ENCODE measurements at regions not wholly inside any gene's neighbourhood (a gene's known extent, or its start where the extent isn't known, plus 50 kb on each side); places are given as distances from the start of the nearest gene placed in this dataset.

GRCh38 chr5:58403822-58404433, 56.0 kb downstream of the PLK2 start:
- Histone ChIP-seq H3K23ac (ENCODE audit: low read length) (no peak overlapping the region), H3K27me3 (ENCODE audit: insufficient read depth, low read length, poor library complexity) (no peaks in the 10 kb centered on the region), H3K4me2 (ENCODE audit: low read length) (no peak overlapping the region), H3K18ac (ENCODE audit: low read length) (no peak overlapping the region), H3K56ac (ENCODE audit: low read length) (no peak overlapping the region), H3K79me1 (ENCODE audit: low read length) (no peaks in the 10 kb centered on the region), H3K4me1 (ENCODE audit: control insufficient read depth, low read depth, low read length) (no peaks in the 10 kb centered on the region), H2BK15ac (replicated peaks; ENCODE audit: low read depth) (no peak overlapping the region), H3K27ac (ENCODE audit: low read depth, low read length) (no peak overlapping the region), H3K9ac (ENCODE audit: low read length) (no peak overlapping the region), H4K5ac (ENCODE audit: low read length) (no peak overlapping the region), H3K79me2 (ENCODE audit: control insufficient read depth, insufficient read depth, low read length) (no peaks in the 10 kb centered on the region), H3K36me3 (ENCODE audit: control insufficient read depth, insufficient read depth, low read length) (no peaks in the 10 kb centered on the region), H2BK5ac (ENCODE audit: low read length) (no peak overlapping the region), H2AK5ac (ENCODE audit: low read length) (no peak overlapping the region), H3K4me3 (ENCODE audit: low read length) (no peak overlapping the region), H2BK120ac (ENCODE audit: low read depth, low read length) (no peak overlapping the region), H3K4ac (ENCODE audit: low read depth, low read length) (no peak overlapping the region), H4K8ac (ENCODE audit: low read depth, low read length) (no peak overlapping the region)
- no peak for DNase-seq
- WGBS (ENCODE audit: extremely low coverage, insufficient coverage, low lambda C conversion rate), result no CpG with 5 or more reads among the region's 5 CpGs

- Histone ChIP-seq H3K27ac (ENCODE audit: low read depth, low read length) (no peak overlapping the region), H3K4me3 (ENCODE audit: low read length) (no peak overlapping the region), H2BK5ac (ENCODE audit: low read length) (no peak overlapping the region), H3K23ac (ENCODE audit: low read length) (no peak overlapping the region), H4K8ac (ENCODE audit: low read depth, low read length) (no peak overlapping the region), H3K36me3 (ENCODE audit: control insufficient read depth, insufficient read depth, low read length) (no peaks in the 10 kb centered on the region), H3K4me1 (ENCODE audit: control insufficient read depth, low read depth, low read length) (no peaks in the 10 kb centered on the region), H4K5ac (ENCODE audit: low read length) (no peak overlapping the region), H3K79me2 (ENCODE audit: control insufficient read depth, insufficient read depth, low read length) (no peaks in the 10 kb centered on the region), H3K18ac (ENCODE audit: low read length) (no peak overlapping the region), H2BK15ac (replicated peaks; ENCODE audit: low read depth) (no peak overlapping the region), H3K9ac (ENCODE audit: low read length) (no peak overlapping the region), H3K79me1 (ENCODE audit: low read length) (no peaks in the 10 kb centered on the region), H3K4ac (ENCODE audit: low read depth, low read length) (no peak overlapping the region), H3K56ac (ENCODE audit: low read length) (no peak overlapping the region), H3K27me3 (ENCODE audit: insufficient read depth, low read length, poor library complexity) (no peaks in the 10 kb centered on the region), H2AK5ac (ENCODE audit: low read length) (no peak overlapping the region), H3K4me2 (ENCODE audit: low read length) (no peak overlapping the region), H2BK120ac (ENCODE audit: low read depth, low read length) (no peak overlapping the region)
- no CpG with 5 or more reads among the region's 2 CpGs for WGBS (ENCODE audit: extremely low coverage, insufficient coverage, low lambda C conversion rate)
- no peak for DNase-seq
These were observed 58.2 kb downstream of the PLK2 start for GRCh38 chr5:58401701-58402100.

GRCh38 chr5:58400737-58401136, 59.1 kb downstream of the PLK2 start:
- H3K36me3 ChIP-seq (ENCODE audit: control insufficient read depth, insufficient read depth, low read length), result no peaks in the 10 kb centered on the region
- H3K4me1 ChIP-seq (ENCODE audit: control insufficient read depth, low read depth, low read length), result no peaks in the 10 kb centered on the region
- no peak overlapping the region for H2BK120ac ChIP-seq (ENCODE audit: low read depth, low read length)
- no peak overlapping the region for H4K5ac ChIP-seq (ENCODE audit: low read length)
- no peak overlapping the region for H3K56ac ChIP-seq (ENCODE audit: low read length)
- H3K9ac ChIP-seq (ENCODE audit: low read length), result no peak overlapping the region
- H2AK5ac ChIP-seq (ENCODE audit: low read length), result no peak overlapping the region
- H2BK5ac ChIP-seq (ENCODE audit: low read length), result no peak overlapping the region
- WGBS (ENCODE audit: extremely low coverage, insufficient coverage, low lambda C conversion rate), result no CpG with 5 or more reads among the region's 2 CpGs
- H3K23ac ChIP-seq (ENCODE audit: low read length), result no peak overlapping the region
- H3K4me2 ChIP-seq (ENCODE audit: low read length), result no peak overlapping the region
- no peaks in the 10 kb centered on the region for H3K79me1 ChIP-seq (ENCODE audit: low read length)
- no peaks in the 10 kb centered on the region for H3K27me3 ChIP-seq (ENCODE audit: insufficient read depth, low read length, poor library complexity)
- no peak overlapping the region for H3K4ac ChIP-seq (ENCODE audit: low read depth, low read length)
- H2BK15ac ChIP-seq (replicated peaks; ENCODE audit: low read depth), result no peak overlapping the region
- DNase-seq, result no peak
- no peak overlapping the region for H3K18ac ChIP-seq (ENCODE audit: low read length)
- H3K4me3 ChIP-seq (ENCODE audit: low read length), result no peak overlapping the region
- H3K27ac ChIP-seq (ENCODE audit: low read depth, low read length), result no peak overlapping the region
- no peaks in the 10 kb centered on the region for H3K79me2 ChIP-seq (ENCODE audit: control insufficient read depth, insufficient read depth, low read length)
- H4K8ac ChIP-seq (ENCODE audit: low read depth, low read length), result no peak overlapping the region

- Histone ChIP-seq H3K27ac (ENCODE audit: low read depth, low read length) (no peak overlapping the region), H3K4me3 (ENCODE audit: low read length) (no peak overlapping the region), H3K56ac (ENCODE audit: low read length) (no peak overlapping the region), H2AK5ac (ENCODE audit: low read length) (no peak overlapping the region), H3K9ac (ENCODE audit: low read length) (no peak overlapping the region), H3K18ac (ENCODE audit: low read length) (no peak overlapping the region), H3K23ac (ENCODE audit: low read length) (no peak overlapping the region), H3K4ac (ENCODE audit: low read depth, low read length) (no peak overlapping the region), H3K27me3 (ENCODE audit: insufficient read depth, low read length, poor library complexity) (no peaks in the 10 kb centered on the region), H4K5ac (ENCODE audit: low read length) (no peak overlapping the region), H2BK120ac (ENCODE audit: low read depth, low read length) (no peak overlapping the region), H3K79me2 (ENCODE audit: control insufficient read depth, insufficient read depth, low read length) (no peaks in the 10 kb centered on the region), H3K79me1 (ENCODE audit: low read length) (no peaks in the 10 kb centered on the region), H4K8ac (ENCODE audit: low read depth, low read length) (no peak overlapping the region), H2BK5ac (ENCODE audit: low read length) (no peak overlapping the region), H3K4me2 (ENCODE audit: low read length) (no peak overlapping the region), H3K36me3 (ENCODE audit: control insufficient read depth, insufficient read depth, low read length) (no peaks in the 10 kb centered on the region), H3K4me1 (ENCODE audit: control insufficient read depth, low read depth, low read length) (no peaks in the 10 kb centered on the region), H2BK15ac (replicated peaks; ENCODE audit: low read depth) (no peak overlapping the region)
- WGBS (ENCODE audit: extremely low coverage, insufficient coverage, low lambda C conversion rate), result no CpG with 5 or more reads among the region's 1 CpG
- DNase-seq, result peak; percentile 53
These were observed 59.9 kb downstream of the PLK2 start for GRCh38 chr5:58399951-58400350.

- H3K4ac ChIP-seq (ENCODE audit: low read depth, low read length), result no peak overlapping the region
- H3K56ac ChIP-seq (ENCODE audit: low read length), result no peak overlapping the region
- H3K36me3 ChIP-seq (ENCODE audit: control insufficient read depth, insufficient read depth, low read length), result no peaks in the 10 kb centered on the region
- no peak overlapping the region for H3K23ac ChIP-seq (ENCODE audit: low read length)
- no peak overlapping the region for H3K27ac ChIP-seq (ENCODE audit: low read depth, low read length)
- H3K79me2 ChIP-seq (ENCODE audit: control insufficient read depth, insufficient read depth, low read length), result no peaks in the 10 kb centered on the region
- H3K4me1 ChIP-seq (ENCODE audit: control insufficient read depth, low read depth, low read length), result no peaks in the 10 kb centered on the region
- H3K79me1 ChIP-seq (ENCODE audit: low read length), result no peaks in the 10 kb centered on the region
- H3K18ac ChIP-seq (ENCODE audit: low read length), result no peak overlapping the region
- no peak overlapping the region for H3K4me2 ChIP-seq (ENCODE audit: low read length)
- H3K4me3 ChIP-seq (ENCODE audit: low read length), result no peak overlapping the region
- no peak overlapping the region for H2AK5ac ChIP-seq (ENCODE audit: low read length)
- H4K8ac ChIP-seq (ENCODE audit: low read depth, low read length), result no peak overlapping the region
- H4K5ac ChIP-seq (ENCODE audit: low read length), result no peak overlapping the region
- H2BK5ac ChIP-seq (ENCODE audit: low read length), result no peak overlapping the region
- no peak overlapping the region for H2BK120ac ChIP-seq (ENCODE audit: low read depth, low read length)
- WGBS (ENCODE audit: extremely low coverage, insufficient coverage, low lambda C conversion rate), result no CpG with 5 or more reads among the region's 2 CpGs
- no peak overlapping the region for H2BK15ac ChIP-seq (replicated peaks; ENCODE audit: low read depth)
- no peaks in the 10 kb centered on the region for H3K27me3 ChIP-seq (ENCODE audit: insufficient read depth, low read length, poor library complexity)
- DNase-seq, result no peak
- H3K9ac ChIP-seq (ENCODE audit: low read length), result no peak overlapping the region
These were observed 65.5 kb downstream of the PLK2 start for GRCh38 chr5:58394339-58394738.

GRCh38 chr5:58393716-58394115, 66.2 kb downstream of the PLK2 start:
- WGBS (ENCODE audit: extremely low coverage, insufficient coverage, low lambda C conversion rate), result no CpG with 5 or more reads among the region's 5 CpGs

More at GRCh38 chr5:58393716-58394115, 66.2 kb downstream of the PLK2 start:
- Histone ChIP-seq H3K27ac (ENCODE audit: low read depth, low read length) (no peak overlapping the region), H3K27me3 (ENCODE audit: insufficient read depth, low read length, poor library complexity) (no peaks in the 10 kb centered on the region), H3K9ac (ENCODE audit: low read length) (no peak overlapping the region), H3K23ac (ENCODE audit: low read length) (no peak overlapping the region), H3K36me3 (ENCODE audit: control insufficient read depth, insufficient read depth, low read length) (no peaks in the 10 kb centered on the region), H3K4me1 (ENCODE audit: control insufficient read depth, low read depth, low read length) (no peaks in the 10 kb centered on the region), H3K4me2 (ENCODE audit: low read length) (no peak overlapping the region), H4K5ac (ENCODE audit: low read length) (no peak overlapping the region), H3K79me2 (ENCODE audit: control insufficient read depth, insufficient read depth, low read length) (no peaks in the 10 kb centered on the region), H3K79me1 (ENCODE audit: low read length) (no peaks in the 10 kb centered on the region), H2BK120ac (ENCODE audit: low read depth, low read length) (no peak overlapping the region), H3K4ac (ENCODE audit: low read depth, low read length) (no peak overlapping the region), H3K18ac (ENCODE audit: low read length) (no peak overlapping the region), H2AK5ac (ENCODE audit: low read length) (no peak overlapping the region), H2BK15ac (replicated peaks; ENCODE audit: low read depth) (no peak overlapping the region), H3K56ac (ENCODE audit: low read length) (no peak overlapping the region), H4K8ac (ENCODE audit: low read depth, low read length) (no peak overlapping the region), H2BK5ac (ENCODE audit: low read length) (no peak overlapping the region), H3K4me3 (ENCODE audit: low read length) (no peak overlapping the region)
- no peak for DNase-seq
